ENCODE measurements at regions not wholly inside any gene's neighbourhood (a gene's known extent, or its start where the extent isn't known, plus 50 kb on each side); places are given as distances from the start of the nearest gene placed in this dataset.

GRCh38 chrX:867502-867901 lies 236.9 kb downstream of the SHOX start:
- H4K8ac ChIP-seq (ENCODE audit: low read depth in 2 of 2, low read length in 2 of 2), result no peak overlapping the region
- no peak overlapping the region for H3K9ac ChIP-seq (ENCODE audit: low read depth, low read length)
- H3K4me1 ChIP-seq (ENCODE audit: control insufficient read depth, insufficient read depth, low read length), result no peaks in the 10 kb centered on the region
- no peak for TF ChIP-seq NFE2L2 (IDR thresholded peaks at IDR 0.05; ENCODE audit: low read depth, low read length)
- TF ChIP-seq MAFK (IDR thresholded peaks at IDR 0.05; ENCODE audit: low read depth, low read length), result no peak
- no peak for TF ChIP-seq CEBPB (IDR thresholded peaks at IDR 0.05; ENCODE audit: low read depth, low read length)
- TF ChIP-seq RFX5 (IDR thresholded peaks at IDR 0.05; ENCODE audit: low read depth, low read length), result no peak
- TF ChIP-seq MAZ (IDR thresholded peaks at IDR 0.05; ENCODE audit: borderline replicate concordance, low read depth, low read length), result no peak
- no peak for TF ChIP-seq FOS (IDR thresholded peaks at IDR 0.05; ENCODE audit: low read depth, low read length)
- no peak for TF ChIP-seq BHLHE40 (IDR thresholded peaks at IDR 0.05; ENCODE audit: low read depth, low read length)
- no peak for TF ChIP-seq ELK1 (IDR thresholded peaks at IDR 0.05; ENCODE audit: borderline replicate concordance, low read depth, low read length)
- TF ChIP-seq MXI1 (IDR thresholded peaks at IDR 0.05; ENCODE audit: borderline replicate concordance, low read depth, low read length), result no peak
- no peak for TF ChIP-seq CTCF (conservative IDR thresholded peaks at IDR 0.05; ENCODE audit: low read depth, low read length)
- TF ChIP-seq SMC3 (IDR thresholded peaks at IDR 0.05; ENCODE audit: low read depth, low read length), result no peak
- no peak for TF ChIP-seq RAD21 (IDR thresholded peaks at IDR 0.05; ENCODE audit: low read length)
- TF ChIP-seq USF2 (IDR thresholded peaks at IDR 0.05; ENCODE audit: low read depth, low read length), result no peak
- TF ChIP-seq RCOR1 (IDR thresholded peaks at IDR 0.05; ENCODE audit: insufficient replicate concordance, low read length), result no peak
- TF ChIP-seq POLR2A (IDR thresholded peaks at IDR 0.05; ENCODE audit: low read depth, low read length), result no peak
- no peak for TF ChIP-seq CHD1 (IDR thresholded peaks at IDR 0.05; ENCODE audit: low read depth, low read length)
- H2AK5ac ChIP-seq (ENCODE audit: low read depth, low read length), result no peak overlapping the region
- H3K79me1 ChIP-seq (ENCODE audit: low read depth in 1 of 2, low read length in 2 of 2), result no peaks in the 10 kb centered on the region
- no peak overlapping the region for H3K4ac ChIP-seq (ENCODE audit: low read depth, low read length)
- no peak overlapping the region for H2AFZ ChIP-seq (replicated peaks; ENCODE audit: low read length, poor library complexity)
- H3K23ac ChIP-seq (ENCODE audit: low read depth, low read length), result no peak overlapping the region
- intact Hi-C loops (cut with micrococcal nuclease) (no loop called here), dilution Hi-C loops (cut with HindIII; ENCODE audit: low sequenced_read_pairs, unreplicated experiment) (no loop called here), in situ Hi-C loops (cut with MboI; ENCODE audit: low sequenced_read_pairs) (no loop called here)
- no peaks in the 10 kb centered on the region for H4K20me1 ChIP-seq (ENCODE audit: insufficient read depth, low read length)
- no peak overlapping the region for H3K27ac ChIP-seq (ENCODE audit: insufficient read depth, low read length)
- H2BK120ac ChIP-seq (ENCODE audit: low read depth, low read length), result no peak overlapping the region
- no TSS peak for BruUV-seq (replicated peaks)
- H3K56ac ChIP-seq (ENCODE audit: extremely low read depth, insufficient read depth, low read length), result no peak overlapping the region
- DNase-seq (no peak), ATAC-seq (ENCODE audit: low read depth) (no peak)
- no peak overlapping the region for H4K5ac ChIP-seq (ENCODE audit: low read depth, low read length)
- H3K9me1 ChIP-seq (ENCODE audit: insufficient read depth, low read length), result no peaks in the 10 kb centered on the region
- 68% methylated on average over 6 of the region's 11 CpGs; no CpG with 5 or more reads in 1 of the 2 experiments for WGBS, 2 experiments (ENCODE audit: extremely low coverage in 2 of 2, insufficient read length in 1 of 2)
- H4K91ac ChIP-seq (ENCODE audit: insufficient read depth, low read depth, low read length), result no peak overlapping the region
- no peak overlapping the region for H3K4me3 ChIP-seq (ENCODE audit: insufficient read depth, low read depth, low read length)
- no peaks in the 10 kb centered on the region for H3K36me3 ChIP-seq (ENCODE audit: control insufficient read depth, insufficient read depth, low read length)
- H3K9me3 ChIP-seq (ENCODE audit: control insufficient read depth, insufficient read depth, low read length), result peaks cover 20% of the 10 kb centered on the region
- no peak overlapping the region for H2BK20ac ChIP-seq (ENCODE audit: low read depth, low read length)
- H3K14ac ChIP-seq (replicated peaks; ENCODE audit: low read depth, low read length), result no peak overlapping the region
- no peak overlapping the region for H3K18ac ChIP-seq (ENCODE audit: low read depth, low read length)
- ChIA-PET CTCF (no interaction called here), POLR2A (ENCODE audit: unreplicated experiment) (no interaction called here)
- no peak overlapping the region for H2AK9ac ChIP-seq (replicated peaks; ENCODE audit: low read depth, low read length, poor library complexity)
- no peak overlapping the region for H2BK15ac ChIP-seq (ENCODE audit: low read depth, low read length)
- H3K27me3 ChIP-seq (ENCODE audit: control insufficient read depth, insufficient read depth, low read length), result no peaks in the 10 kb centered on the region
- H2BK5ac ChIP-seq (ENCODE audit: low read depth, low read length, poor library complexity, severe bottlenecking), result no peak overlapping the region
- H3K4me2 ChIP-seq (ENCODE audit: low read depth, low read length), result no peak overlapping the region
